Heart right ventricle (tissue), 16 donors: ENCODE measurements at regions not wholly inside any gene's neighbourhood (a gene's known extent, or its start where the extent isn't known, plus 50 kb on each side); places are given as distances from the start of the nearest gene placed in this dataset.

ENCODE experiments used
- ATAC-seq, 8 donors: fragments of 200-7000 bp; cut with Tn5 transposase; one replicate each; pipeline ENCODE4 v1.9.1; 2020; ENCODE audit warnings: mild to moderate bottlenecking in 8 of 8, moderate library complexity in 8 of 8, moderate number of reproducible peaks in 1 of 8
- DNase-seq, 2 donors: peaks; one replicate each; pipeline ENCODE4 v3.0.0-alpha.2; 2020
- H3K27ac ChIP-seq, 10 donors: fragments of 200-600 bp; sonication (generic) in 2 of 10; one replicate each; pipeline versions ENCODE4 v1.5.0 to v1.8.0; 2020 to 2022; ENCODE audit warnings: mild to moderate bottlenecking in 3 of 10
- H3K27me3 ChIP-seq, 7 donors: fragments of 200-600 bp; one replicate each; pipeline ENCODE4 v1.8.0; 2021 to 2022; ENCODE audit warnings: mild to moderate bottlenecking in 2 of 7
- H3K36me3 ChIP-seq, 9 donors: fragments of 200-600 bp; sonication (generic) in 1 of 9; one replicate each; pipeline versions ENCODE4 v1.5.0 to v1.8.0; 2020 to 2022; ENCODE audit warnings: mild to moderate bottlenecking in 2 of 9
- H3K4me1 ChIP-seq, 9 donors: fragments of 200-600 bp; sonication (generic) in 1 of 9; one replicate each; pipeline versions ENCODE4 v1.5.0 to v1.8.0; 2020 to 2022; ENCODE audit warnings: mild to moderate bottlenecking in 4 of 9
- H3K4me3 ChIP-seq, 10 donors: fragments of 200-600 bp; sonication (generic) in 2 of 10; one replicate each; pipeline versions ENCODE4 v1.5.0 to v1.8.0; 2020 to 2022; ENCODE audit warnings: mild to moderate bottlenecking in 7 of 10, moderate library complexity in 2 of 10
- H3K9me3 ChIP-seq, 11 donors: fragments of 200-600 bp in 10 of 11; sonication (generic) in 2 of 11; one replicate each; pipeline versions ENCODE4 v1.5.0 to v1.8.0; 2013 to 2022; ENCODE audit warnings: mild to moderate bottlenecking in 2 of 11, control low read depth in 1 of 11, moderate library complexity in 1 of 11
- WGBS, 2 donors: extraction: QIAGEN DNeasy Blood & Tissue Kit; methylation state at CpG; one replicate each; pipeline ENCODE4 v1.1.7; 2013; ENCODE audit warnings: inconsistent platforms in 1 of 2; 5-methylcytosine and 5-hydroxymethylcytosine counted together
- intact Hi-C, 10 donors: fragments of 100-400 bp; cut with DNase I; formaldehyde crosslinking; loops; one replicate each; pipeline versions ENCODE4 v1.11.1 to v1.14.2; 2022
- TF ChIP-seq, protein P1 (sequence below), 9 donors: fragments of 200-600 bp; sonication (generic) in 2 of 9; IDR thresholded peaks; one replicate each; pipeline versions ENCODE4 v1.5.0 to v1.8.0; 2021 to 2022; ENCODE audit warnings: antibody characterized with exemption in 9 of 9, mild to moderate bottlenecking in 5 of 9, moderate library complexity in 1 of 9
- donor health status: Arrhythmogenic right ventricular cardiomyopathy.
- donor health status: ischemic (EF 13 %, LVEDD 7.1; RV severe dilation, severe dysfunction).
- donor health status: healthy with polysubstance abuse.
- donor health status: DM: no; HTN: yes; CAD: no.
- donor health status: DM: no; HTN: no; CAD: no.
- donor health status: ischemic (EF 25% LVEDD 6.9; RV normal size, moderate dysfunction).
- donor health status: ischemic (EF 25% LVEDD 5.7; RV mildly dilated, moderate dysfunction).
- donor health status: healthy.
- donor health status: DM: yes; HTN: yes; CAD: no.
- donor health status: Ischemic cardiomyopathy.
- donor health status: ischemic (EF 35%, LVEDD 5.7; RV mildly dilated, moderate dysfunction).
- donor health status: nonischemic (EF 11% LVEDD 7.7; RV severe dilation, severe dysfunction).
- donor health status: DM: yes; HTN: yes; CAD: no.
- donor health status: PGD.
- donor health status: ischemic (EF 29% LVEDD 5.4; RV normal size, mild dysfunction).
- donor health status: nonischemic (EF 23%, LVEDD 6.1; RV moderate dilation, normal function).

DNA sequence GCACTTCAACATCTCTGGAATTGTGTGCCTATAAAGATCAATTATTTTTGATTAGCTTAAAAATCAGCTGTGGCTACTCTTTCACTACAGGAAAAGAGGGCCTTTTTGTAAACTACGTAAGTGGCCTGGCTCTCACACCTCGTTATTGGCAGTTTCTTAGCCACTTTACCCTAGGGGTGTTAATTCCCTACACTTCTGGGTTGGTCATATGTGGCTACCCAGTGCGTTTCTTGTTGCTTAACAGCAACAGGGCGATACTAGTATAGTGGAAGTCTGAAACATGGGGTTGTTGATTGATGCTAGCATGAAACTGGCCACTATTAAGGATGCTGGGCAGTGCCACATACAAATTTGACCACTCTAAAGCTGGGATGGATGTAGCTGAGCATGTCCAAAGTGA, 174.7 kb upstream of the CDH12 start:
- intact Hi-C loops = no loop called here
- TF ChIP-seq, protein P1, sequence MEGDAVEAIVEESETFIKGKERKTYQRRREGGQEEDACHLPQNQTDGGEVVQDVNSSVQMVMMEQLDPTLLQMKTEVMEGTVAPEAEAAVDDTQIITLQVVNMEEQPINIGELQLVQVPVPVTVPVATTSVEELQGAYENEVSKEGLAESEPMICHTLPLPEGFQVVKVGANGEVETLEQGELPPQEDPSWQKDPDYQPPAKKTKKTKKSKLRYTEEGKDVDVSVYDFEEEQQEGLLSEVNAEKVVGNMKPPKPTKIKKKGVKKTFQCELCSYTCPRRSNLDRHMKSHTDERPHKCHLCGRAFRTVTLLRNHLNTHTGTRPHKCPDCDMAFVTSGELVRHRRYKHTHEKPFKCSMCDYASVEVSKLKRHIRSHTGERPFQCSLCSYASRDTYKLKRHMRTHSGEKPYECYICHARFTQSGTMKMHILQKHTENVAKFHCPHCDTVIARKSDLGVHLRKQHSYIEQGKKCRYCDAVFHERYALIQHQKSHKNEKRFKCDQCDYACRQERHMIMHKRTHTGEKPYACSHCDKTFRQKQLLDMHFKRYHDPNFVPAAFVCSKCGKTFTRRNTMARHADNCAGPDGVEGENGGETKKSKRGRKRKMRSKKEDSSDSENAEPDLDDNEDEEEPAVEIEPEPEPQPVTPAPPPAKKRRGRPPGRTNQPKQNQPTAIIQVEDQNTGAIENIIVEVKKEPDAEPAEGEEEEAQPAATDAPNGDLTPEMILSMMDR (IDR thresholded peaks at IDR 0.05) = no peak
- no peaks in the 10 kb centered on the region for H3K27me3 ChIP-seq
- DNase-seq (no peak), ATAC-seq (peak in 5 of 8 donors; percentile 9 to 51 (median 13))
- no peaks in the 10 kb centered on the region for H3K36me3 ChIP-seq
- WGBS, 2 donors = 52% methylated on average over 4 of the region's 4 CpGs
- no peak overlapping the region for H3K4me3 ChIP-seq
- peaks cover 0 to 25% (median 6%) of the 10 kb centered on the region in 9 donors for H3K4me1 ChIP-seq
- peak overlapping the region in 9 of 10 donors; percentile 4 to 82 (median 70) for H3K27ac ChIP-seq
- no peaks in the 10 kb centered on the region for H3K9me3 ChIP-seq

DNA sequence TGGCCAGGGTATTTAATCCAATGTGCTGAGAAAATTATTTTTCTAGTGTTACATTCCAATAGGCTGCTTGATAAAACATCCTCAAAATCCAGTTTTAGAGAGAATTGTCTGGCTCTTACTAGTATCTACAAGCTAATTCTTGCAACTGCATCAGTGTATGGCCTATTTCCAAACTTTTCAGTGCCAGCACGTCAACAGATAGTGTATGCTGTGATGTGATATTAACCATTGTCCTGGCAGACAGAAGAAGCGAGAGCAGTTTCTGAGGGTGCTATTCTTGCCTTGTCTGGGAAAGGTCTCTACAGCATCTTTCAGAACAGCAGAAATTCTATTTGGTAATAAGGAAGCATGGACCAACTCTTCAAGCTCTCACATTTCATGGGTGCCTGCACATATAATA, 174.2 kb upstream of the CDH12 start:
- no peak overlapping the region for H3K4me3 ChIP-seq
- ATAC-seq (peak; percentile 84 to 97 (median 96)), DNase-seq (peak in 1 of 2 donors; percentile 55)
- H3K4me1 ChIP-seq = peaks cover 0 to 25% (median 6%) of the 10 kb centered on the region in 9 donors
- H3K36me3 ChIP-seq = no peaks in the 10 kb centered on the region
- 23 to 39% methylated on average over 2 of the region's 2 CpGs for WGBS, 2 donors
- H3K9me3 ChIP-seq = no peaks in the 10 kb centered on the region
- intact Hi-C loops = no loop called here
- TF ChIP-seq, protein P1 (IDR thresholded peaks at IDR 0.05) = no peak
- no peaks in the 10 kb centered on the region for H3K27me3 ChIP-seq
- peak overlapping the region; percentile 36 to 82 (median 70) for H3K27ac ChIP-seq

DNA sequence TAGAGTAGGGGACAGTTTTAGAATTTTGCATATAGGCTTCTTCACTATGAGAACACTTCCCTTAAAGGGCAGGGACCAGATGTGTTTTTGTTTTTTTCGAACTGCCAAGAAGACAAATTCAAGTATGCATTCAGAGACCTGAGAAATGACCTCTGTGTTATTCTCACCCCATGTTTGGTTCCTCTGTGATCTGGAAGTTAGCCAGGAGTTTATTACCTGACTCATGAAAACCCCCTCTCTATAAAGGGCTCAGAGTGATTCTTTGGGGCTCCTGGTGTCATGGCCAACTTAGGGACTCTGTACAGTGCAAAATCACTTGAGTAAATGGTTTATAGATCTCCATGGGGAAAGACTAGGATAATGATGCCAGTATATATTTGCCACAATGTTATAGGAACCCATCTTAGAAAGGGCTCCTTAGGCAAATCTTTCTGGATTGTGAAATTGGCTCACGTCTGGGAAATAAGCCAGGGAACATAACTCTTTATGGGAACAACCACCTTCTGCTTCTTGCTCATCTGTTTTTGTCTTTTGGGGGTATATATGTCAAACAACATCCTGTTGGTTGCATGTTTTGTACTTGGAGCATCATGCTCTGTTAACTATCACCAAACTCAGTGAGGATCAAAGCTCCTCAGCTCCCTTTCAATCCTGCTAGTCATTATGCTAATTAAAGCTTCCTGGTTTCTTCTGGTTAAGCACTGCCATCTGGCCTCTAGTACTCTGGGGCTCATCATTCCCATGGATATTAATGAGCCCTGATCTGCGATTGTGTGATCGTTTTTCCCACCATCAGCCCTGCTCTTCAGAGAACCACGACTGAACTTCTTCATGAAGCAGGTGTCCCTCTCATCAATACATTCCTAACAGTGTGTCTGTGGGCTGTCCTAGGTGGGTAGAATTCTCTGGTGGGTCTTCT, 173.4 kb upstream of the CDH12 start:
- 55 to 61% methylated on average over 5 of the region's 5 CpGs for WGBS, 2 donors
- H3K36me3 ChIP-seq = no peaks in the 10 kb centered on the region
- TF ChIP-seq, protein P1 (IDR thresholded peaks at IDR 0.05) = no peak
- H3K4me1 ChIP-seq = peaks cover 0 to 25% (median 6%) of the 10 kb centered on the region in 9 donors
- DNase-seq = no peak
- peak overlapping the region in 9 of 10 donors; percentile 36 to 82 (median 65) for H3K27ac ChIP-seq
- H3K27me3 ChIP-seq = no peaks in the 10 kb centered on the region
- intact Hi-C loops = no loop called here
- no peaks in the 10 kb centered on the region for H3K9me3 ChIP-seq
- H3K4me3 ChIP-seq = no peak overlapping the region
- ATAC-seq = peak in 6 of 8 donors; percentile 27 to 40 (median 32)

DNA sequence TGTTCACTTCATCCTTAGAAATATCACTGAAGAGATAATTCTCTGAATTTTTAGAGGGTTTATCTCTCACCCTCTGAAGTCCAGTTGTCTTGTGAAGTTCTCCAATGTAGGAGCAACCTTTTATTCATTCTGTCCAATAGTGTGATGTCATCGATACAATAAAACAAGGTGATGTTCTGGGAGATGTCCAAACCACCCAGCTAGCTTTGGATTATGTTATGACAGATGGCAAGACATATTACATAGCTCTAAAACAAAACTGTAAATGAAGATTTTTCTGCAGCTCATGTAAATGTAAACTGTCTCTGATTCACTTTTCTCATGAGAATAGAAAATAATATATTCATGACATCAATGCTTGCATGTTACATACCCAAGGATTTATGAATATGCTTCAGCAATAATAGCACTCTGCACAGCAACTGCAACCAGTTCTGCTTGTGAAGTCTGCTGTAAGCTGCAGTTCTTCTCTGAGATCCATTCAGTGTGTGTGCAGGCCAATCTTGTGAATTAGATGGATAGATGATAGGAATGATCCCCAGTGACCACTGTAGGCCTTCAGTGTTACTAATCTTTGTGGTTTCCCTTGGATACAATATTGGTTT, 172.6 kb upstream of the CDH12 start:
- ATAC-seq = no peak
- Histone ChIP-seq H3K4me1 (peaks cover 0 to 25% (median 6%) of the 10 kb centered on the region in 9 donors), H3K27me3 (no peaks in the 10 kb centered on the region), H3K4me3 (no peak overlapping the region), H3K27ac (peak overlapping the region in 1 of 10 donors; percentile 82), H3K36me3 (no peaks in the 10 kb centered on the region), H3K9me3 (no peaks in the 10 kb centered on the region)
- TF ChIP-seq, protein P1 (IDR thresholded peaks at IDR 0.05) = no peak
- WGBS, 2 donors = 75 to 84% methylated on average over 1 of the region's 1 CpG
- intact Hi-C loops = no loop called here
- no peak for DNase-seq
